HG03460 (cell line): ENCODE measurements at regions not wholly inside any gene's neighbourhood (a gene's known extent, or its start where the extent isn't known, plus 50 kb on each side); places are given as distances from the start of the nearest gene placed in this dataset.
"Not testable (repeated sequence)": the region's sequence is repeated elsewhere in the genome, so short reads cannot be mapped to it uniquely, and the experiment has no call there.

Experiments used
- ATAC-seq: cut with Tn5 transposase; IDR thresholded peaks from one replicate; pipeline ENCODE4 v1.9.1; 2021; ENCODE audit not compliant: unreplicated experiment

- no peak for ATAC-seq
Observed at GRCh38 chr3:145197821-145198220, 963.2 kb downstream of the PLOD2 start.

- ATAC-seq, result no peak
Observed at GRCh38 chr3:145209561-145209960, 951.4 kb downstream of the PLOD2 start.

GRCh38 chr3:145219355-145220235, 941.4 kb downstream of the PLOD2 start:
- ATAC-seq, result no peak

GRCh38 chr3:145224886-145225285, 936.1 kb downstream of the PLOD2 start:
- ATAC-seq, result no peak

- ATAC-seq, result no peak
Observed at GRCh38 chr3:145243875-145244274, 917.1 kb downstream of the PLOD2 start.

GRCh38 chr3:145244327-145244726, 916.7 kb downstream of the PLOD2 start:
- ATAC-seq, result no peak

GRCh38 chr3:145246291-145246690, 914.7 kb downstream of the PLOD2 start:
- no peak for ATAC-seq

- ATAC-seq, result no peak
Observed at GRCh38 chr3:145248928-145249327, 912.1 kb downstream of the PLOD2 start.

- no peak for ATAC-seq
Observed at GRCh38 chr3:145251311-145251710, 909.7 kb downstream of the PLOD2 start.

GRCh38 chr3:145257967-145258366, 903.0 kb downstream of the PLOD2 start:
- not testable (repeated sequence) for ATAC-seq

GRCh38 chr3:145259166-145259880, 901.7 kb downstream of the PLOD2 start:
- no peak for ATAC-seq

- not testable (repeated sequence) for ATAC-seq
Observed at GRCh38 chr3:145263458-145263857, 897.5 kb downstream of the PLOD2 start.

GRCh38 chr3:145266368-145266767, 894.6 kb downstream of the PLOD2 start:
- no peak for ATAC-seq

GRCh38 chr3:145269106-145269505, 891.9 kb downstream of the PLOD2 start:
- no peak for ATAC-seq

GRCh38 chr3:145272684-145273083, 888.3 kb downstream of the PLOD2 start:
- ATAC-seq, result no peak

GRCh38 chr3:145282505-145282904, 878.5 kb downstream of the PLOD2 start:
- ATAC-seq, result no peak

- ATAC-seq, result no peak
Observed at GRCh38 chr3:145286937-145287336, 874.0 kb downstream of the PLOD2 start.

- no peak for ATAC-seq
Observed at GRCh38 chr3:145290010-145290409, 871.0 kb downstream of the PLOD2 start.

GRCh38 chr3:145294572-145294971, 866.4 kb downstream of the PLOD2 start:
- ATAC-seq, result no peak

GRCh38 chr3:145307272-145307671, 853.7 kb downstream of the PLOD2 start:
- ATAC-seq, result no peak

- no peak for ATAC-seq
Observed at GRCh38 chr3:145313751-145314150, 847.2 kb downstream of the PLOD2 start.

- not testable (repeated sequence) for ATAC-seq
Observed at GRCh38 chr3:145316253-145316652, 844.7 kb downstream of the PLOD2 start.
